ENCODE measurements at regions not wholly inside any gene's neighbourhood (a gene's known extent, or its start where the extent isn't known, plus 50 kb on each side); places are given as distances from the start of the nearest gene placed in this dataset.

GRCh38 chr12:92562063-92562734, 140.6 kb upstream of the PLEKHG7 start:
- TF ChIP-seq ZNF274 (IDR thresholded peaks at IDR 0.05; ENCODE audit: low read depth, low read length) (no peak), YY1 (IDR thresholded peaks at IDR 0.05; ENCODE audit: insufficient read depth, insufficient read length) (no peak), SUZ12 (IDR thresholded peaks at IDR 0.05; ENCODE audit: extremely low read depth, insufficient read depth, insufficient read length) (no peak)
